HepG2 (cell line): ENCODE measurements at regions not wholly inside any gene's neighbourhood (a gene's known extent, or its start where the extent isn't known, plus 50 kb on each side); places are given as distances from the start of the nearest gene placed in this dataset.

Experiments used
- ATAC-seq: fragments of 200-7000 bp; cut with Tn5 transposase; 3 replicates; pipeline ENCODE4 v1.9.1; 2020; ENCODE audit warnings: mild to moderate bottlenecking, moderate library complexity
- BruUV-seq: library from RNA; stranded (reverse); fragments of 400-500 nt; replicated peaks from 2 replicates; lab custom pipeline; 2021; lab: Mats Ljungman, UMichigan
- CTCF ChIA-PET: fragments of 300-600 bp; formaldehyde crosslinking; extraction: SDS; loops from one replicate; lab custom pipeline; 2021; ENCODE audit warnings: low total read pairs, inconsistent platforms, low intra/inter-chr PET ratio; lab: Yijun Ruan, JAX
- POLR2A ChIA-PET: fragments of 350-600 bp; sonication (Branson Sonifier 250); formaldehyde crosslinking; loops from one replicate; lab custom pipeline; 2020; ENCODE audit warnings: antibody characterized with exemption, inconsistent platforms; lab: Yijun Ruan, JAX
- DNase-seq: peaks from one replicate; pipeline ENCODE4 v3.0.0-alpha.2; 2015; ENCODE audit warnings: low spot score
- FAIRE-seq: peaks from 3 replicates; lab custom pipeline; 2011; peaks lifted over from hg19 to GRCh38; lab: Jason Lieb, UNC
- H2AFZ ChIP-seq: one replicate; pipeline ENCODE4 v1.6.1; 2011; ENCODE audit warnings: low read length, inconsistent platforms
- H3K27ac ChIP-seq: fragments of 300-600 bp; 3 replicates; pipeline ENCODE4 v1.8.0; 2011; ENCODE audit warnings: mixed run types, mild to moderate bottlenecking, mixed read lengths, low read length, inconsistent platforms; ENCODE audit not compliant: insufficient read depth; ENCODE audit errors: extremely low read length
- H3K27me3 ChIP-seq, 2 experiments: fragments of 200-600 bp in 1 of 2; 2 replicates in 1 of 2; 3 replicates in 1 of 2; pipeline versions ENCODE4 v1.6.0 to v1.8.0; 2011; ENCODE audit warnings: low read length in 2 of 2, mild to moderate bottlenecking in 2 of 2, moderate library complexity in 2 of 2, inconsistent platforms in 1 of 2; ENCODE audit not compliant: insufficient read depth in 2 of 2, control insufficient read depth in 1 of 2
- H3K36me3 ChIP-seq, 2 experiments: fragments of 200-600 bp in 1 of 2; replicated peaks in 1 of 2; 2 replicates in 1 of 2; 3 replicates in 1 of 2; pipeline versions ENCODE4 v1.5.1 to v1.8.0; 2011; ENCODE audit warnings: low read length in 2 of 2, inconsistent platforms in 1 of 2; ENCODE audit not compliant: insufficient read depth in 2 of 2, control insufficient read depth in 1 of 2
- H3K4me1 ChIP-seq: 2 replicates; pipeline ENCODE4 v1.5.1; 2012; ENCODE audit warnings: low read length, inconsistent platforms; ENCODE audit not compliant: insufficient read depth
- H3K4me2 ChIP-seq: 2 replicates; pipeline ENCODE4 v1.6.0; 2011; ENCODE audit warnings: low read depth, low read length, inconsistent platforms
- H3K4me3 ChIP-seq, 3 experiments: fragments of 200-600 bp in 1 of 3; sonication (generic), shearing (Covaris generic) in 1 of 3; replicated peaks in 1 of 3; 2 replicates each; pipeline ENCODE4 v1.5.1; 2011 to 2016; ENCODE audit warnings: low read length in 3 of 3, inconsistent platforms in 2 of 3, low read depth in 2 of 3, mild to moderate bottlenecking in 2 of 3, control low read depth in 1 of 3, mixed read lengths in 1 of 3; ENCODE audit not compliant: insufficient read depth in 1 of 3
- H3K79me2 ChIP-seq: one replicate; pipeline ENCODE4 v1.6.1; 2011; ENCODE audit warnings: low read length, inconsistent platforms; ENCODE audit not compliant: insufficient read depth
- H3K9ac ChIP-seq: 2 replicates; pipeline ENCODE4 v1.6.0; 2011; ENCODE audit warnings: mild to moderate bottlenecking, low read depth, low read length, inconsistent platforms; ENCODE audit not compliant: insufficient read depth
- H3K9me3 ChIP-seq: 2 replicates; pipeline ENCODE4 v1.5.1; 2012; ENCODE audit warnings: mild to moderate bottlenecking, low read length
- H4K20me1 ChIP-seq: 2 replicates; pipeline ENCODE4 v1.6.0; 2011; ENCODE audit warnings: inconsistent platforms, mild to moderate bottlenecking, low read length, moderate library complexity; ENCODE audit not compliant: insufficient read depth
- FOXK1 ChIP-seq: sonication (generic); formaldehyde crosslinking; IDR thresholded peaks from 2 replicates; pipeline ENCODE4 v1.4.0; 2020; ENCODE audit warnings: low read depth, missing genetic modification reagents, borderline replicate concordance
- PHF21A ChIP-seq: sonication (generic); formaldehyde crosslinking; IDR thresholded peaks from 2 replicates; pipeline ENCODE4 v1.5.0; 2020; ENCODE audit warnings: mild to moderate bottlenecking, missing genetic modification reagents
- RERE ChIP-seq: IDR thresholded peaks from 2 replicates; pipeline ENCODE4 v1.6.1; 2016; ENCODE audit warnings: low read depth, missing genetic modification reagents, missing compliant biosample characterization
- THAP11 ChIP-seq: IDR thresholded peaks from 2 replicates; pipeline ENCODE4 v1.6.1; 2016; ENCODE audit warnings: missing biosample characterization, missing genetic modification reagents
- ZBTB21 ChIP-seq: sonication (generic); formaldehyde crosslinking; IDR thresholded peaks from 2 replicates; pipeline ENCODE4 v1.4.0; 2020; ENCODE audit warnings: missing genetic modification reagents
- ZBTB43 ChIP-seq: sonication (generic); formaldehyde crosslinking; conservative IDR thresholded peaks from 2 replicates; pipeline ENCODE4 v1.4.0; 2020; ENCODE audit warnings: missing genetic modification reagents
- ZNF101 ChIP-seq: sonication (generic); formaldehyde crosslinking; IDR thresholded peaks from 2 replicates; pipeline ENCODE4 v1.4.0; 2020; ENCODE audit warnings: mild to moderate bottlenecking, low read depth, missing genetic modification reagents, borderline replicate concordance
- ZNF317 ChIP-seq: sonication (generic); formaldehyde crosslinking; IDR thresholded peaks from 2 replicates; pipeline ENCODE4 v1.5.0; 2020; ENCODE audit warnings: mild to moderate bottlenecking, missing genetic modification reagents
- ZNF598 ChIP-seq: sonication (generic); formaldehyde crosslinking; IDR thresholded peaks from 2 replicates; pipeline ENCODE4 v1.5.1; 2020; ENCODE audit warnings: mild to moderate bottlenecking, missing genetic modification reagents, borderline replicate concordance
- ZNF879 ChIP-seq: sonication (generic); formaldehyde crosslinking; IDR thresholded peaks from 2 replicates; pipeline ENCODE4 v1.8.1; 2023; ENCODE audit warnings: missing genetic modification reagents
- ZUFSP ChIP-seq: sonication (generic); formaldehyde crosslinking; IDR thresholded peaks from 2 replicates; pipeline ENCODE4 v1.9.0; 2021; ENCODE audit warnings: missing genetic modification reagents, mild to moderate bottlenecking, borderline replicate concordance
- WGBS: methylation state at CpG from one replicate; pipeline ENCODE4 v1.1.6; 2017; ENCODE audit warnings: low lambda C conversion rate; 5-methylcytosine and 5-hydroxymethylcytosine counted together
- in situ Hi-C: cut with HindIII; loops from 2 replicates; pipeline ENCODE4 v1.10.0; 2017; ENCODE audit warnings: low pct_unique_long_range_greater_than_20kb; ENCODE audit not compliant: extremely low pct_ligation_motif_present
- intact Hi-C: fragments of 100-400 bp; cut with micrococcal nuclease; formaldehyde crosslinking; loops from one replicate; pipeline ENCODE4 v1.10.0; 2022; ENCODE audit not compliant: unreplicated experiment

- no peaks in the 10 kb centered on the region for H3K36me3 ChIP-seq
- no peaks in the 10 kb centered on the region for H3K27me3 ChIP-seq
- H3K4me2 ChIP-seq = no peak overlapping the region
- H3K79me2 ChIP-seq = no peaks in the 10 kb centered on the region
- WGBS = 7% methylated on average over 2 of the region's 2 CpGs
- TF ChIP-seq ZBTB21 (CRISPR knock-in tag) = no peak
- TF ChIP-seq ZNF598 = no peak
- peak; percentile 34; the same call in 1 of the 2 replicates for TF ChIP-seq ZNF317 (CRISPR knock-in tag)
- no peak overlapping the region for H2AFZ ChIP-seq
- H3K4me1 ChIP-seq = no peaks in the 10 kb centered on the region
- no peak for ATAC-seq
- no peak overlapping the region for H3K9ac ChIP-seq
- BruUV-seq = no TSS peak
- no peak overlapping the region for H3K4me3 ChIP-seq
- no peaks in the 10 kb centered on the region for H3K9me3 ChIP-seq
- no peak overlapping the region for H3K27ac ChIP-seq
- no peak for FAIRE-seq
- in situ Hi-C loops = no loop called here
- POLR2A ChIA-PET = no interaction called here
- intact Hi-C loops = no loop called here
- CTCF ChIA-PET = no interaction called here
- no peak for DNase-seq
- H4K20me1 ChIP-seq = no peaks in the 10 kb centered on the region
These were observed 119.9 kb upstream of the PLEKHG7 start for GRCh38 chr12:92582893-92583292.

GRCh38 chr12:92582475-92582874 lies 120.3 kb upstream of the PLEKHG7 start:
- POLR2A ChIA-PET = no interaction called here
- Histone ChIP-seq H3K9me3 (no peaks in the 10 kb centered on the region), H3K4me3 (no peak overlapping the region), H2AFZ (no peak overlapping the region), H3K27me3 (no peaks in the 10 kb centered on the region), H3K36me3 (no peaks in the 10 kb centered on the region), H3K27ac (no peak overlapping the region), H3K4me2 (no peak overlapping the region), H3K79me2 (no peaks in the 10 kb centered on the region), H3K4me1 (no peaks in the 10 kb centered on the region), H3K9ac (no peak overlapping the region), H4K20me1 (no peaks in the 10 kb centered on the region)
- in situ Hi-C loops = no loop called here
- FAIRE-seq (no peak), ATAC-seq (no peak), DNase-seq (no peak)
- intact Hi-C loops = no loop called here
- CTCF ChIA-PET = no interaction called here
- no TSS peak for BruUV-seq
- WGBS = 21% methylated on average over 4 of the region's 4 CpGs
- TF ChIP-seq FOXK1 (CRISPR knock-in tag) = no peak
- no peak for TF ChIP-seq ZBTB43
- no peak for TF ChIP-seq ZNF879 (CRISPR knock-in tag)
- no peak for TF ChIP-seq THAP11 (CRISPR knock-in tag)
- no peak for TF ChIP-seq ZUFSP (CRISPR knock-in tag)
- no peak for TF ChIP-seq RERE (CRISPR knock-in tag)
- no peak for TF ChIP-seq ZNF101 (CRISPR knock-in tag)
- no peak for TF ChIP-seq PHF21A (CRISPR knock-in tag)
